ENCODE measurements at regions not wholly inside any gene's neighbourhood (a gene's known extent, or its start where the extent isn't known, plus 50 kb on each side); places are given as distances from the start of the nearest gene placed in this dataset.

DNA sequence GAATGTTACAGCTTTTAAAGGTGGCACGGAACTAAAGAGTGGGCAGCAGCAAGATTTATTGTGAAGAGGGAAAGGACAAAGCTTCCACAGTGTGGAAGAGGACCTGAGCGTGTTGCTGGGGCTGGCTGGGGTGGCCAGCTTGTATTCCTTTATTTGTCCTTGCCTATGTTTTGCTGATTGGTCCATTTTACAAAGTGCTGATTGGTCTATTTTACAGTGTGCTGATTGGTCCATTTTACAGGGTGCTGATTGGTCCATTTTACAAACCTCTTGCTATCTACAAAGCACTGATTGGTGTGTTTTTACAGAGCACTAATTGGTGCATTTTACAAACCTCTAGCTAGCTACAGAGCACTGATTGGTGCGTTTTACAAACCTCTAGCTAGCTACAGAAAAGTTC lies 109.7 kb upstream of the DDX18 start:
- Histone ChIP-seq H3K4me1 (no peaks in the 10 kb centered on the region), H3K27ac (no peak overlapping the region), H3K9me3 (no peaks in the 10 kb centered on the region), H3K4me3 (no peak overlapping the region), H3K27me3 (peaks cover 0 to 4% (median 0%) of the 10 kb centered on the region in 7 donors), H3K36me3 (no peaks in the 10 kb centered on the region)
- DNase-seq = no peak
- intact Hi-C loops (cut with DNase I) = no loop called here
- TF ChIP-seq, protein P1, sequence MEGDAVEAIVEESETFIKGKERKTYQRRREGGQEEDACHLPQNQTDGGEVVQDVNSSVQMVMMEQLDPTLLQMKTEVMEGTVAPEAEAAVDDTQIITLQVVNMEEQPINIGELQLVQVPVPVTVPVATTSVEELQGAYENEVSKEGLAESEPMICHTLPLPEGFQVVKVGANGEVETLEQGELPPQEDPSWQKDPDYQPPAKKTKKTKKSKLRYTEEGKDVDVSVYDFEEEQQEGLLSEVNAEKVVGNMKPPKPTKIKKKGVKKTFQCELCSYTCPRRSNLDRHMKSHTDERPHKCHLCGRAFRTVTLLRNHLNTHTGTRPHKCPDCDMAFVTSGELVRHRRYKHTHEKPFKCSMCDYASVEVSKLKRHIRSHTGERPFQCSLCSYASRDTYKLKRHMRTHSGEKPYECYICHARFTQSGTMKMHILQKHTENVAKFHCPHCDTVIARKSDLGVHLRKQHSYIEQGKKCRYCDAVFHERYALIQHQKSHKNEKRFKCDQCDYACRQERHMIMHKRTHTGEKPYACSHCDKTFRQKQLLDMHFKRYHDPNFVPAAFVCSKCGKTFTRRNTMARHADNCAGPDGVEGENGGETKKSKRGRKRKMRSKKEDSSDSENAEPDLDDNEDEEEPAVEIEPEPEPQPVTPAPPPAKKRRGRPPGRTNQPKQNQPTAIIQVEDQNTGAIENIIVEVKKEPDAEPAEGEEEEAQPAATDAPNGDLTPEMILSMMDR (IDR thresholded peaks at IDR 0.05) = no peak
- WGBS, 2 donors = 77 to 83% methylated on average over 3 of the region's 3 CpGs
- ATAC-seq = no peak

DNA sequence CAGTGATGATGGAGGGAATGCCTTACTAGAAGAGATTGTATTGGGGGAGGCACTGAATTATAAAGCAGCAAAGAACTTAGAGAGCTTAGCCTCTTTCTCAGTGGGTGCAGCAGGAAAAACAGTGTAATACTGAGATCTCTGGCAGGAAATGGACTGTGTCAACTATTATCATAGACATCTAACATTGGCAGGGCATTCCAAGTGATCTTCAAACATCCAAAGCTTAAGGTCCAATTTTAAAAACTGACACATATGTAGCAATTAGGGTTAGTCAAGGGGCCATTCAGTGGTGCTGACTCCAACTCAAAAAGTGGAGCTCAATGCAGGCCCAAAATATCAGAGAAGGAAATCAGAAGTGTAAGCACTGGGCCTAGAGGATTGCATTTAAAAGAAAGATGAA lies 106.6 kb upstream of the DDX18 start:
- Histone ChIP-seq H3K4me3 (no peak overlapping the region), H3K27ac (no peak overlapping the region), H3K36me3 (no peaks in the 10 kb centered on the region), H3K9me3 (peaks cover 0 to 6% (median 0%) of the 10 kb centered on the region in 11 donors), H3K4me1 (no peaks in the 10 kb centered on the region), H3K27me3 (peaks cover 0 to 4% (median 0%) of the 10 kb centered on the region in 7 donors)
- TF ChIP-seq, protein P1 (IDR thresholded peaks at IDR 0.05) = no peak
- no peak for DNase-seq
- ATAC-seq = no peak
- intact Hi-C loops (cut with DNase I) = no loop called here

DNA sequence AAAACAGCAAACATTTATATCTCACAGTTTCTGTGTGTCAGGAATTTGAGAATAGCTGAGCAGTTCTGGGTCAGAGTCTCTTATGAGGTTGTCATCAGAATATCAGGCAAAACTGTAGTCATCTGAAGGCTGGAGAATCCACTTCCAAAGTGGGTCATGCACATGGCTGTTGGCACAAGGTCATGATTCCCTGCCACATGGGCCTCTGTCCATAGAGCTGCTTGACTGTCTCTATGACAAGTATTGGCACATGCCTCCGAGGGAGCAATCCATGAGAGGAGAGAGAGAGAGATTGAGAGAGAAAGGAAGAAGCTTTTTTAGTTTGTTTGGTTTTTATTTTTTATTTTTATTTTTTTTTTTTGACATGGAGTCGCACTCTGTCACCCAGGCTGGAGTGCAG lies 101.8 kb upstream of the DDX18 start:
- no peak for DNase-seq
- H3K27me3 ChIP-seq = peaks cover 0 to 4% (median 0%) of the 10 kb centered on the region in 7 donors
- ATAC-seq = peak in 4 of 8 donors; percentile 22 to 73 (median 60)
- no peak overlapping the region for H3K27ac ChIP-seq
- no peaks in the 10 kb centered on the region for H3K36me3 ChIP-seq
- peaks cover 0 to 6% (median 0%) of the 10 kb centered on the region in 11 donors for H3K9me3 ChIP-seq
- intact Hi-C loops (cut with DNase I) = no loop called here
- H3K4me1 ChIP-seq = no peaks in the 10 kb centered on the region
- TF ChIP-seq, protein P1 (IDR thresholded peaks at IDR 0.05) = no peak
- WGBS, 2 donors = 60 to 64% methylated on average over 2 of the region's 2 CpGs
- H3K4me3 ChIP-seq = no peak overlapping the region

DNA sequence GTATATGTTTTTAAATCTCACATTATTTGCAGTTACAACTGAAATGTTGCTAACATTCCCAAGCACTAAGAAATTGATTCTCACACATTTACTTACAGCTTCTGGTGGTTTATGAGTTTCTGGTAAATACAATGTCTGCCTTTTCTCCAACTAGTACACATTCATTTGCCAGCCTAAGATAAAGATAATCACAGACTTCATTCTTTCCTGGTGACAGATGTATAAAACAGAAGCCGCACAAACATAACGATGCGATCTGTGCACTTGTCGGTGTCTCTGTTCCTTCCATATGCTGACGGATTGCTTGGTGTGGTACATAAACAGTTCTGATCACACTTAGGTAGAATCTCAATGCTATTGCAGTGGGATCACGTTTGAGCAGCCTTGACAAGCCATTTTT lies 100.4 kb upstream of the DDX18 start:
- intact Hi-C loops (cut with DNase I) = no loop called here
- ATAC-seq (peak in 1 of 8 donors; percentile 49), DNase-seq (no peak)
- 19 to 24% methylated on average over 6 of the region's 6 CpGs for WGBS, 2 donors
- H3K9me3 ChIP-seq = peaks cover 0 to 6% (median 0%) of the 10 kb centered on the region in 11 donors
- no peak overlapping the region for H3K4me3 ChIP-seq
- no peaks in the 10 kb centered on the region for H3K36me3 ChIP-seq
- no peaks in the 10 kb centered on the region for H3K4me1 ChIP-seq
- peaks cover 0 to 4% (median 0%) of the 10 kb centered on the region in 7 donors for H3K27me3 ChIP-seq
- TF ChIP-seq, protein P1 (IDR thresholded peaks at IDR 0.05) = no peak
- no peak overlapping the region for H3K27ac ChIP-seq

Measured in heart right ventricle (tissue), 16 donors.